HG02588 (cell line): ENCODE measurements at regions not wholly inside any gene's neighbourhood (a gene's known extent, or its start where the extent isn't known, plus 50 kb on each side); places are given as distances from the start of the nearest gene placed in this dataset.
A peak's percentile ranks its signal among the peaks of the same experiment; 100 is the strongest.

Source experiments
- ATAC-seq: cut with Tn5 transposase; IDR thresholded peaks from one replicate; pipeline ENCODE4 v1.9.1; 2021; ENCODE audit warnings: mild to moderate bottlenecking, moderate library complexity; ENCODE audit not compliant: unreplicated experiment

DNA sequence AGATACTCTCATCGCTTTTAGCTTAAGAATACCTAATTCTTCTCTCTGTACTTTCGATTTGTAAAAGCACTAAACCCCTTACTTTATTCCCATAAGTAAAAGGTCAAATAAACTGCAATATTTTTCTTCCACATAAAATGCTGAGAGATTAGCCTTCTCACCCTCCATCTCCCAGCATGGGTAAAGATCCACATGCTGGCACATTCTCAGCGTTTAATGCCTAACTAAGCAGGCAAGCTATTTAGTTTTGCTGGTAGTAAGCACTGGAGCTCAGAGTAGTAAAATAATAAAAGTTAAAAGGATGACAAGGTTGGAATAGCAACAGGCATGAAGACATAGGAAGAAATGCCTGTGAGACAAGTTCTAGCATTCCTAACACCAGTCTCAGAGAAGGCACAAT lies 65.9 kb upstream of the NEBL start:
- no peak for ATAC-seq

DNA sequence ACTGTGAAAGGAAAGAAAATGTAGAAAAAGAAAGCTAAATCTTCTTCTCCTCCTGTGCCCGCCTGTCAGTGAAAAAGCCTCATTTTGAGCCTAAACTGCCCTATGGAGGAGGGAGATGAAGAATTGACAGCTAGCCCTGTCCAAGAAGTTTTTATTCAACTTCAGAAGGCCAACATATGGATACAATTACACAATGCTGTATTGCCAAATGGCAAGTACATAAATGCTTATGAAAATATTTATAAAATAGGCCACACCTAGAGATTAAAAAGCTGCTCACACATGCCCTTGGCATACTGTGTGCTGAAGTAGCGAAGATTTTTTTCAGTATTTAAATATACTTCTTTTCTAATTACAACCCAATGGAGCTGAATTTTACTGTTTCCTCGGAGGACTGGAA lies 65.1 kb upstream of the NEBL start:
- ATAC-seq = no peak

DNA sequence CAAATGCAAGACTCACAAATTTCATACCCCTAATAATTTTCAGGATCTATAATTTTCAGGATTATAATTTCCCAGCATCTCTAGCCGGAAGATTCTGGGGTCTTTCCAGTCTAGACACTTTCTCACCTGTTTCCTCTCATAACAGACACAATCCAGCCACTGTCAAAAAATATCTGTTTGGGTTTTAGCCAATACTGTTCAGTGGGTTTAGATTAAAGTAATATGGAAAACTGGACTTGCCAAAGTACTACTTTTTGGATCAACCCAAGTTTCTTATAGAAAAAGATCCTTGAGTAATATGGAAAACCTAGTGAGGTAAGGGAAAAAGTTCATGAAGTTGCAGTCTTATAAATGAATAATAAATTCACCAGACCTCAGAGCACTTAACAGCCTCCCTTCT lies 62.1 kb upstream of the NEBL start:
- ATAC-seq = no peak

DNA sequence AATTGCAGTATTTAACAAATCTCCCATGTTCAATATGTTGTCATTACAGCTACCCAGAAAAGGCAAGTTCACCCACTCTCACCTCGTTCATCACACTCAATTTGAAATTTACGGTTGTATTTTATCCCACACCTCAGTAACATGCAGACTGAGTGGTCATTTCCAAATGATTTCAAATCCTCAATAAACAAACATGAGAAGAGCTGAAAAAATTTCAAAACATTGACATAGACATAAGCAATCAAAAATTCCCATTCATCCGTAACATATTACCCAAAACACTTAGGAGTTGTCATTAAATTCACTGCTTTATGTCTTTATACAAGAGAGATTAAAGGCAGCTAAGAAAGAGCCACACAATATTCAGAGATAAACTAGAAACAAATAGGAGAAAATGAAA lies 61.7 kb upstream of the NEBL start:
- no peak for ATAC-seq

DNA sequence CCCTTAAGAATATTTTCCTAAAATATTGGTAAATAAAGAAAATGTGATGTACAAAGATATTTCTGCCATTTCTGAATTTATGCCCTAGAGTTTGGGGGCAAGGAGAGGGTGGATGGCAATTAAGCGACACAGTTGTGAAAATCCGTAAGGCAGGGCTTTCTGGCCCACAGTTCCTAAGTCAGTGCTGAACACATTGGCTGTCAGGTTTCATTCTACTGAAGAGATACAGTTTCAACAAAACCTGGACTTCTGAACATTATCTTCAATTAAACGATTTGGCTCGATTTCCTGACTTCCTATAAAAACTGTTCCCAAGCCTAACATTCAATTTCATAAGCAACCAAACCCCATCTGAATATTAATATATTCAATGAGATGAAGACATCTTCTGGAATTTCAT lies 61.1 kb upstream of the NEBL start:
- no peak for ATAC-seq

DNA sequence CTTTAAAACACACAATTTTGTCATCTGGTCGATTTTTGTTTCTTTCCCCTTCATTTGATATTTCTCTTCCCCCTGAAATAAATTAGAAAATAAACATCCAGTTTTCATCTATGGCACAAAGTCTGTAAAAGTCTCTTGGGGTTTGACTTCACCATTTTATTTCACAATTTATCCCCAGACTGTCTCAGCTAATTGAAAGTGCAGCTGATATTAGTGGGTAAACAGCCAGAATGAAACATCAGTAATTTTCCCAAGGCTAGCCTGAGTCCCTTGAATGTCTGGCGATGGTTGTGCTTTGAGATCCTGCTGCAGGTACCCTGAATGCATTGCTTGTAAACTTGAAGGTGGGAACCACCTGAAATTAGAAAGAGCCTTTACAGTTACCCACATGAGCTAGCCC lies 60.6 kb upstream of the NEBL start:
- no peak for ATAC-seq

DNA sequence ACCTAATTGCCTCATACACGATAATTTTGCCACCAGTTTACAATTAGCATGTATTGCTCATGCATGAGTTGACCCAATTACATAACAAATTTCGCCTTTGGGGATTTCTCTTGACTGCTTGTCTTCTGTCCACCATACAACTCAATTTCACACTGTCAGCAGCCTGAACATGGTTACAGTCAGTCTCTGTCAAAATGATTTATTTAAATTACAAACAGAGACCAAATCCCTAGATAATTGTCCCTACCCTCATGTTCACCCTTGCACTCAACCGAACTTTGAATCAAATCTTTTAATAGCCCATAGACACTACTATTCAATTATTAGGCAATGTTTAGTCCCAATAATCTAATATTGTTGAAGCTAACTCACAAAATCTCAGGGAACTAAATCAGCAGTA lies 59.7 kb upstream of the NEBL start:
- ATAC-seq = no peak

DNA sequence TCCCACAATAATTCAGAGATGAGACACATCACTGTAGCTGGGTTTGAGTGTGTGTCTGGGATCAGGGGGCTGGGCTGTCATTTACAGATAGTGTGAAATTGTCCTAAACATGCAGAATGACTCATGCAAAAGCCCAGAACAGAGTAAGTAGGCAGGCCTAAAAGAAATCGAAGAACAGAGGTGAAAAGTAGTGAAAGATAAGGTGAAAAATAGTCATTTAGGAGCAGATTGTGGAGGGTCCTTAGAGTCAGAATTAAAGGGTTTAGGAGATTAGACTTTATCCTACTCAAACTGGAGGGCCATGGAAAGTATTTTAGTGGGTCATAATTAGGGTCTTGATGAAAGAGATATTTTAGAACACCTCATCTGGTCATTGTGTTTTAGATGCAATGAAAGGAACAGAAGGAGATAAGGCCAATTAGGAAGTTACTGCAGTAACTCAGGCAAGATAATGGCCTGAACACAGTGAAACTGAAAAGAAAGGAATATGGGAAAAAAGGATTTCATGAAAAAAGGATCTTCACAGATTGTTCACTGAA lies 58.3 kb upstream of the NEBL start:
- ATAC-seq = no peak

DNA sequence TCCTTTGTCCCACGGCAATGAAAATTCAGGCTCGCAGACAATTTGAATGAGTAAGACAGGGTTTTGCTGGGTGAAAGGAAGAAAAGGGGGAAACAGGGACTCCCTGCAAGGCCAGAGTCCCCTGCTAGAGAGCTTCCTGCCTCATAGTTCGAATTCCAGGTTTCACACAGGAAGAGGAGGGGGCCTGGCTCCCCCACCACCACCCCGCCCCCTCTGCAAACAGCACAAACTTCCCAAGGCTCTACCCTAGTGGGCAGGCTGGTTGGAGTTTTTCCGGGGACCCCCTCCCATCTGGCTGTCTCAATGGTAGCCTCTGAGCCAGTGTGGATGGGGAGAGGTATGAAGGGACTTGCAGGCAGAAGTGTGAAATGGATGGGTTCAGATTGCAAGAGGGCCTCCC lies 57.4 kb upstream of the NEBL start:
- no peak for ATAC-seq

DNA sequence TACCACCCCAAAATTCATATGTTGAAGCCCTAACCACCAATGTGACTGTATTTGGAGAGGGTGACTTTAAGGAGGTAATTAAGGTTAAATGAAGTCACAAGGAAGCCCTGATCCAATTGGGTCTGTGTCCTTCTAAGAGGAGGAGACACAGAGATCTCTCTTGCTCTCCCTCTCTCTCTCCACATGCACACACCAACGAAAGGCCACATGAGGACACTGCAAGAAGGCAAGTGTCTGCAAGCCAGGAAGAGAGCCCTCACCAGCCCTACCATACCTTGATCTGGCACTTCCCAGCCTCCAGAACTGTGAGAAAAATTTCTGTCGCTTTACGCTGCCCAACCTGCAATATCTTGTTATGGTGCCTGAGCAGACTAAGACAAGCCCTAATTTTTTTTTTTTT lies 56.0 kb upstream of the NEBL start:
- ATAC-seq = no peak

DNA sequence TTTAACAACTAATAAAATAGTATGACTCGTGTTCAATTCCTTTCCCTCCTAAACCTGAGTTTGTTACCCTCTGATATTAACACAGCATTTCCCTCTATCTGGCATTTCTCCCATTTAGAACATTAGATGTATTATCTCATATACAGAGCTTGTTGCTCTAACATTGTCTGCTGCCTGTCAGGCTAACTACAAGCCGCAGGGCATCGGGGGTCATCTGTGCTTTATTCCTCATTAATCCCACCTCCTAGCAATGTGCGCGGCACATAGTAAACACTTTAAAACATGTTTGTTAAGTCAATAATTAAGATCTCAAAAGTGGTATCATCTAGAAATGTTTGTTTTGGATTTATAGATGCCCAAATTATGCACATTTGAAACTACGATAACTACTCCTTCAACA lies 52.9 kb upstream of the NEBL start:
- no peak for ATAC-seq

DNA sequence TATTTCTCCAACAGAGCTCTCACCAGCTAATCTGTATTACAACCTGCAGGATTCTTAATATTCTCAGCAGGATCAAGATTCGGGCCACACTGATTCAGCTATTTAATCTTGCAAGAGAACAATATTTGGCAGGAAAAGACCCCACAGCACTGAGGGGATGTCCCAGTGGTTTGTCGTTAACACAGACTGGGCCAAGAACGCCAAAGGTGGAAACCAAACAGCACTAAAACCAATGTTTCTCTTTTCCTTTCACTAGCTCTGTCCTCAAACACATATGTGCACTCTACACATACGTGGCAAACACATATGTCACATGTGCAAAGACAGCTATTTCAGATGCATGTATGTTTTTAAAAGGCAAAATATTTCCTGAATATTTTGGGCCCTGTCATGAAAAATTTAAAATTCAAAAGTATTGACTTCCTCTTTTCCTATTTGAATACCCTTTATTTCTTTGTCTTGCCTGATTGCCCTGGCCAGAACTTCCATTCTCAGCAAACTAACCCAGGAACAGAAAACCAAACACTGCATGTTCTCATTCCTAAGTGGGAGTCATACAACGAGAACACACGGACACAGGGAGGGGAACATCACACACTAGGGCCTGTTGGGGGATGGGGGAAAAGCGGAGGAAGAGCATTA lies 51.7 kb upstream of the NEBL start:
- peak; percentile 75 for ATAC-seq
